HCT116 (cell line): ENCODE measurements at regions not wholly inside any gene's neighbourhood (a gene's known extent, or its start where the extent isn't known, plus 50 kb on each side); places are given as distances from the start of the nearest gene placed in this dataset.

Experiments used
- ATAC-seq: fragments of 200-7000 bp; cut with Tn5 transposase; 2 replicates; pipeline ENCODE4 v1.9.1; 2020; ENCODE audit warnings: mild to moderate bottlenecking, moderate library complexity
- BruUV-seq: library from RNA; stranded (reverse); fragments of 400-500 nt; replicated peaks from 2 replicates; lab custom pipeline; 2021; lab: Mats Ljungman, UMichigan
- CTCF ChIA-PET: fragments of 300-600 bp; sonication (Branson Sonifier 250); formaldehyde crosslinking; loops from one replicate; lab custom pipeline; 2021; ENCODE audit warnings: antibody characterized with exemption; lab: Charles Lee
- POLR2A ChIA-PET: fragments of 300-600, 350-600 bp; sonication (Branson Sonifier 250); formaldehyde crosslinking; loops from one replicate; lab custom pipeline; 2021; ENCODE audit warnings: antibody characterized with exemption; lab: Charles Lee
- RAD21 ChIA-PET, 2 experiments: fragments of 300-600 bp; sonication (Branson Sonifier 250); formaldehyde crosslinking; loops; one replicate each; lab custom pipeline; 2023; ENCODE audit warnings: low total read pairs in 2 of 2; ENCODE audit not compliant: uncharacterized antibody in 2 of 2, unreplicated experiment in 2 of 2, low non-redundant PET in 1 of 2; lab: Charles Lee
- DNase-seq: peaks from one replicate; pipeline ENCODE4 v3.0.0-alpha.2; 2010; ENCODE audit warnings: low read depth, low spot score
- H2AFZ ChIP-seq: fragments of 200-600 bp; shearing (Covaris generic), sonication (generic); 2 replicates; pipeline ENCODE4 v1.6.1; 2017; ENCODE audit warnings: low read depth, mixed run types, mixed read lengths, antibody characterized with exemption, low read length; ENCODE audit not compliant: poor library complexity, severe bottlenecking
- H3K27ac ChIP-seq: 2 replicates; pipeline ENCODE4 v1.5.1; 2012; ENCODE audit warnings: low read depth, low read length
- H3K27me3 ChIP-seq: fragments of 200-600 bp; sonication (generic); 2 replicates; pipeline ENCODE4 v1.6.1; 2016; ENCODE audit warnings: mixed run types, low read length, mixed read lengths; ENCODE audit not compliant: insufficient read depth
- H3K36me3 ChIP-seq, 2 experiments: fragments of 200-500 bp in 1 of 2; fragments of 200-600 bp in 1 of 2; sonication (Bioruptor generic) in 1 of 2; sonication (generic) in 1 of 2; 2 replicates each; pipeline versions ENCODE4 v1.5.1 to v1.6.1; 2014 to 2016; ENCODE audit warnings: low read length in 2 of 2, inconsistent platforms in 1 of 2, mixed read lengths in 1 of 2, mixed run types in 1 of 2; ENCODE audit not compliant: insufficient read depth in 2 of 2, control insufficient read depth in 1 of 2
- H3K4me1 ChIP-seq, 2 experiments: fragments of 200-600 bp in 1 of 2; sonication (generic) in 1 of 2; 2 replicates each; pipeline versions ENCODE4 v1.5.1 to v1.6.1; 2012 to 2017; ENCODE audit warnings: low read length in 2 of 2, inconsistent platforms in 1 of 2, mild to moderate bottlenecking in 1 of 2, mixed read lengths in 1 of 2, mixed run types in 1 of 2, moderate library complexity in 1 of 2; ENCODE audit not compliant: insufficient read depth in 2 of 2, control insufficient read depth in 1 of 2
- H3K4me2 ChIP-seq: fragments of 200-600 bp; sonication (generic); 2 replicates; pipeline ENCODE4 v1.6.1; 2017; ENCODE audit warnings: mixed run types, low read length, mixed read lengths
- H3K4me3 ChIP-seq, 2 experiments: fragments of 200-600 bp in 1 of 2; sonication (generic) in 1 of 2; replicated peaks in 1 of 2; 2 replicates each; pipeline ENCODE4 v1.5.1; 2011 to 2016; ENCODE audit warnings: low read length in 2 of 2, control low read depth in 1 of 2, low read depth in 1 of 2, mild to moderate bottlenecking in 1 of 2, mixed read lengths in 1 of 2, mixed run types in 1 of 2
- H3K79me2 ChIP-seq: fragments of 200-600 bp; sonication (generic); 2 replicates; pipeline ENCODE4 v1.6.1; 2017; ENCODE audit warnings: mild to moderate bottlenecking, mixed run types, low read length, moderate library complexity, mixed read lengths; ENCODE audit not compliant: insufficient read depth
- H3K9ac ChIP-seq: fragments of 200-600 bp; sonication (generic); 2 replicates; pipeline ENCODE4 v1.6.1; 2016; ENCODE audit warnings: low read length, mixed read lengths
- H3K9me2 ChIP-seq: fragments of 200-600 bp; sonication (generic), shearing (Covaris generic); 2 replicates; pipeline ENCODE4 v1.6.1; 2017; ENCODE audit warnings: mixed run types, mild to moderate bottlenecking, moderate library complexity; ENCODE audit not compliant: insufficient read depth
- H3K9me3 ChIP-seq, 2 experiments: fragments of 200-500 bp in 1 of 2; fragments of 200-600 bp in 1 of 2; sonication (Bioruptor generic) in 1 of 2; sonication (generic) in 1 of 2; 2 replicates each; pipeline ENCODE4 v1.6.1; 2014 to 2017; ENCODE audit warnings: low read length in 2 of 2, mixed read lengths in 2 of 2, inconsistent platforms in 1 of 2, low read depth in 1 of 2, mild to moderate bottlenecking in 1 of 2, mixed run types in 1 of 2, moderate library complexity in 1 of 2; ENCODE audit not compliant: control insufficient read depth in 1 of 2, insufficient read depth in 1 of 2
- H4K20me1 ChIP-seq: fragments of 200-600 bp; sonication (generic), shearing (Covaris generic); 2 replicates; pipeline ENCODE4 v1.6.1; 2017; ENCODE audit warnings: mixed run types, mild to moderate bottlenecking, moderate library complexity; ENCODE audit not compliant: insufficient read depth
- CBX3 ChIP-seq: IDR thresholded peaks from 2 replicates; pipeline ENCODE4 v1.6.1; 2012; ENCODE audit warnings: low read depth
- CEBPB ChIP-seq: IDR thresholded peaks from 2 replicates; pipeline ENCODE4 v1.6.1; 2012; ENCODE audit warnings: low read depth
- EGR1 ChIP-seq: IDR thresholded peaks from 2 replicates; pipeline ENCODE4 v1.6.1; 2012; ENCODE audit warnings: low read depth
- ELF1 ChIP-seq: IDR thresholded peaks from 2 replicates; pipeline ENCODE4 v1.6.1; 2012; ENCODE audit warnings: low read depth, borderline replicate concordance
- JUND ChIP-seq: IDR thresholded peaks from 2 replicates; pipeline ENCODE4 v1.6.1; 2012
- POLR2A ChIP-seq: IDR thresholded peaks from 2 replicates; pipeline ENCODE4 v1.7.0; 2011; ENCODE audit warnings: borderline replicate concordance; ENCODE audit not compliant: insufficient read depth, insufficient read length; ENCODE audit errors: extremely low read depth
- RAD21 ChIP-seq: IDR thresholded peaks from 2 replicates; pipeline ENCODE4 v1.6.1; 2012; ENCODE audit warnings: low read depth, mild to moderate bottlenecking
- YY1 ChIP-seq: IDR thresholded peaks from 2 replicates; pipeline ENCODE4 v1.6.1; 2011; ENCODE audit warnings: low read length, low read depth, moderate library complexity, mild to moderate bottlenecking; ENCODE audit not compliant: insufficient replicate concordance; ENCODE audit errors: extremely low read depth
- intact Hi-C: fragments of 100-400 bp; cut with micrococcal nuclease; formaldehyde crosslinking; loops from 2 replicates; pipeline ENCODE4 v1.10.0; 2022
- TF ChIP-seq, protein P1 (sequence below), 3 experiments: fragments of 200-600 bp in 1 of 3; sonication (generic) in 1 of 3; IDR thresholded peaks in 2 of 3; conservative IDR thresholded peaks in 1 of 3; 2 replicates each; pipeline ENCODE4 v1.5.1; 2012 to 2017; ENCODE audit warnings: low read depth in 2 of 3, low read length in 2 of 3, antibody characterized with exemption in 1 of 3, borderline replicate concordance in 1 of 3, control low read depth in 1 of 3, mild to moderate bottlenecking in 1 of 3, mixed read lengths in 1 of 3, mixed run types in 1 of 3, moderate library complexity in 1 of 3; ENCODE audit not compliant: insufficient read depth in 1 of 3
- TF ChIP-seq, protein P2 (sequence below): IDR thresholded peaks from 2 replicates; pipeline ENCODE4 v1.6.1; 2012; ENCODE audit warnings: low read depth

DNA sequence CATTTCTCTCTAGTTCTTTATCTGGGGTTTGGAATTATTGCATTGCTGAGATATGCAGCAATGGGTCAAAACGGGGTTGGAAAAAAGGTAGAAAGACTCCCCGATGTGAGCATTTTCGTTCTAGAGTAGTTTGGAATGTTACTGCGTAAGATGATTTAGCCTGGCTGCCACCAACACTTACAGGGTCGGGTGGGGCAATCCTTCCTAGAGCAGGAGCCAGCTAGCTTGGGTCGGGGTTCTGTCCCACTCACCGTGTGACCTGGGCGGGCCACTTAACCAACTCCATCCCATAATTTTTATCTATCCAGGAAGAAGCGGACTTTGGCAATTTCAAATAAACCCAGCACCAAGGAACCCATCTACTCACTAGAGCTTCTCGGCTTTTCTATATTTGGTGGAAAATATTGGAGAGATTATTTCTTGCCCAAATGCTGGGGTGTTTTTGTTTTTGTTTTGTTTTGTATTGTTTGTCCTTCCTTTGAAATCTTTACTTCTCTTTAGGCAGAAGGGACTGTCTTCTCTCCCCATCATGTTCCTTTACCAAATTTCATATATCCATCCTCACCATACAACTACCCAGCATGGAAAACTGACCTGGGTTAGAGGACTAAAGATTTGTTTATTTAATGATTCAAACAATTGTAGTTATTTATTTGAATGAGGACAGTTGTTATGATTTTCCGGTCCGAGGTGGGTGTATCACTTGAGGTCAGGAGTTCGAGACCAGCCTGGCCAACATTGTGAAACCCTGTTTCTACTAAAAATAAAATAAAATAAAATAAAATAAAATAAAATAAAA, 72.4 kb downstream of the GPX5 start:
- Histone ChIP-seq H3K79me2 (no peaks in the 10 kb centered on the region), H3K27ac (peak overlapping the region; percentile 72), H3K9me2 (no peaks in the 10 kb centered on the region), H3K27me3 (no peaks in the 10 kb centered on the region), H3K9me3 (no peaks in the 10 kb centered on the region), H2AFZ (peak overlapping the region; percentile 92), H3K4me3 (peak overlapping the region; percentile 38 to 57)
- ChIA-PET RAD21 (no interaction called here), POLR2A (interaction anchor here (0.7 to 1.2 kb wide), 2 partner anchors 9 to 82 kb away, joined by 3 to 4 read pairs; no protein-coding TSS in a partner anchor)
- ATAC-seq (peak; percentile 69), DNase-seq (peak; percentile 42)
- intact Hi-C loops, result loop anchor here (5.0 kb wide), 3 partner anchors 56 to 1441 kb away; no protein-coding TSS in a partner anchor
- TSS peak; percentile 39 for BruUV-seq
- TF ChIP-seq CEBPB, result peak; percentile 13; the same call in 1 of the 2 replicates
- peak; percentile 73 for TF ChIP-seq ELF1
- TF ChIP-seq POLR2A, result no peak
- TF ChIP-seq EGR1, result peak; percentile 44; the same call in 1 of the 2 replicates
- TF ChIP-seq, all 23 proteins: peak for 3
- Histone ChIP-seq H4K20me1 (no peaks in the 10 kb centered on the region), H3K4me2 (peak overlapping the region; percentile 84), H3K4me1 (peaks cover 9 to 31% of the 10 kb centered on the region in 2 experiments; a peak in 3 of 4 replicates), H3K9ac (peak overlapping the region; percentile 59), H3K36me3 (no peaks in the 10 kb centered on the region)
- CTCF ChIA-PET, result interaction anchor here (1.0 kb wide), 1 partner anchor 9 kb away, joined by 4 read pairs; no protein-coding TSS in a partner anchor

DNA sequence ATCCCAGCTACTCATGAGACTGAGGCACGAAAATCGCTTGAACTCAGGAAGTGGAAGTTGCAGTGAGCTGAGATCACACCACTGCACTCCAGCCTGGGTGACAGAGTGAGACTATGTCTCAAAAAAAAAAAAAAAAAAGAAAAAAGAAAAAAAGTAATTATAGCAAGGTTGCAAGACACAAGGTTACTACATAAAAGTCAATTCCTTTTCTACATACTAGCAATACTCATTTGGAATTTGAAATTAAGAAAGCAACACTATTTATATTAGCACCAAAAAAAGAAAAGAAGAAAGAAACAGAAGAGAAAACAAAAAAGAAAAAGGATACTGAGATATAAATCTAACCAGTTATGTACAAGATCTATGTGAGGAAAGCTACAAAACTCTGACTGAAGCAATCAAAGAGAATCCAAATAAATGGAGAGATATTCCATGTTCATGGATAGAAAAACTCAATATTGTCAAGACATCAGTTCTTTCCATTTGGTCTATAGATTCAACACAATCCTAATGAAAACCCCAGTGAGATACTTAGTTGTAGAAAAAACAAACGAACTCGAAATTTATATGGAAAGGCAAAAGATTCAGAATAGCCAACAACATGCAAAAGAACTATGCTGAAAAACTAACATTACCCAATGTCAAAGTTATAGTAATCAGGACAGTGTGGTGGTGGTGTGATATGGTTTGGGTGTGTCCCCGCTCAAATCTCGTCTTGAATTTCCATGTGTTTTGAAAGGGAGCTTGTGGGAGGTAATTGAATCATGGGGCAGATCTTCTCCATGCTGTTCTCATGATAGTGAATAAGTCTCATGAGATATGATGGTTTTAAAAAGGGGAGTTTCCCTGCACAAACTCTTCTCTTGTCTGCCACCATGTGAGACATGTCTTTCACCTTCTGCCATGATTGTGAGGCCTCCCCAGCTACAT, 73.3 kb downstream of the GPX5 start:
- Histone ChIP-seq H3K4me1 (peaks cover 9 to 35% of the 10 kb centered on the region in 2 experiments; a peak in 3 of 4 replicates), H2AFZ (peak overlapping the region; percentile 69), H3K27ac (peak overlapping the region; percentile 72; the same call in 1 of the 2 replicates), H3K27me3 (no peaks in the 10 kb centered on the region), H3K9me2 (no peaks in the 10 kb centered on the region), H3K9me3 (no peaks in the 10 kb centered on the region), H3K4me2 (peak overlapping the region; percentile 84), H3K36me3 (no peaks in the 10 kb centered on the region), H4K20me1 (no peaks in the 10 kb centered on the region), H3K4me3 (peak overlapping the region in 1 of 2 experiments; percentile 38; a peak in 3 of 4 replicates), H3K79me2 (no peaks in the 10 kb centered on the region), H3K9ac (no peak overlapping the region)
- ATAC-seq, result no peak
- intact Hi-C loops, result loop anchor here (5.0 kb wide), 3 partner anchors 57 to 1442 kb away; no protein-coding TSS in a partner anchor
- no TSS peak for BruUV-seq
- ChIA-PET POLR2A (interaction anchor here (0.7 kb wide), 1 partner anchor 83 kb away, joined by 4 read pairs; no protein-coding TSS in a partner anchor), RAD21 (no interaction called here), CTCF (no interaction called here)
- no peak for DNase-seq
- TF ChIP-seq, protein P1, sequence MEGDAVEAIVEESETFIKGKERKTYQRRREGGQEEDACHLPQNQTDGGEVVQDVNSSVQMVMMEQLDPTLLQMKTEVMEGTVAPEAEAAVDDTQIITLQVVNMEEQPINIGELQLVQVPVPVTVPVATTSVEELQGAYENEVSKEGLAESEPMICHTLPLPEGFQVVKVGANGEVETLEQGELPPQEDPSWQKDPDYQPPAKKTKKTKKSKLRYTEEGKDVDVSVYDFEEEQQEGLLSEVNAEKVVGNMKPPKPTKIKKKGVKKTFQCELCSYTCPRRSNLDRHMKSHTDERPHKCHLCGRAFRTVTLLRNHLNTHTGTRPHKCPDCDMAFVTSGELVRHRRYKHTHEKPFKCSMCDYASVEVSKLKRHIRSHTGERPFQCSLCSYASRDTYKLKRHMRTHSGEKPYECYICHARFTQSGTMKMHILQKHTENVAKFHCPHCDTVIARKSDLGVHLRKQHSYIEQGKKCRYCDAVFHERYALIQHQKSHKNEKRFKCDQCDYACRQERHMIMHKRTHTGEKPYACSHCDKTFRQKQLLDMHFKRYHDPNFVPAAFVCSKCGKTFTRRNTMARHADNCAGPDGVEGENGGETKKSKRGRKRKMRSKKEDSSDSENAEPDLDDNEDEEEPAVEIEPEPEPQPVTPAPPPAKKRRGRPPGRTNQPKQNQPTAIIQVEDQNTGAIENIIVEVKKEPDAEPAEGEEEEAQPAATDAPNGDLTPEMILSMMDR (IDR thresholded peaks at IDR 0.05 in 2 of 3, conservative IDR thresholded peaks at IDR 0.05 in 1 of 3; ENCODE audit: borderline replicate concordance in 1 of 3, insufficient read depth in 1 of 3, low read depth in 2 of 3, low read length in 2 of 3), result no peak
- TF ChIP-seq CBX3 (no peak), JUND (no peak), YY1 (no peak), RAD21 (no peak), POLR2A (no peak)
- TF ChIP-seq, protein P2, sequence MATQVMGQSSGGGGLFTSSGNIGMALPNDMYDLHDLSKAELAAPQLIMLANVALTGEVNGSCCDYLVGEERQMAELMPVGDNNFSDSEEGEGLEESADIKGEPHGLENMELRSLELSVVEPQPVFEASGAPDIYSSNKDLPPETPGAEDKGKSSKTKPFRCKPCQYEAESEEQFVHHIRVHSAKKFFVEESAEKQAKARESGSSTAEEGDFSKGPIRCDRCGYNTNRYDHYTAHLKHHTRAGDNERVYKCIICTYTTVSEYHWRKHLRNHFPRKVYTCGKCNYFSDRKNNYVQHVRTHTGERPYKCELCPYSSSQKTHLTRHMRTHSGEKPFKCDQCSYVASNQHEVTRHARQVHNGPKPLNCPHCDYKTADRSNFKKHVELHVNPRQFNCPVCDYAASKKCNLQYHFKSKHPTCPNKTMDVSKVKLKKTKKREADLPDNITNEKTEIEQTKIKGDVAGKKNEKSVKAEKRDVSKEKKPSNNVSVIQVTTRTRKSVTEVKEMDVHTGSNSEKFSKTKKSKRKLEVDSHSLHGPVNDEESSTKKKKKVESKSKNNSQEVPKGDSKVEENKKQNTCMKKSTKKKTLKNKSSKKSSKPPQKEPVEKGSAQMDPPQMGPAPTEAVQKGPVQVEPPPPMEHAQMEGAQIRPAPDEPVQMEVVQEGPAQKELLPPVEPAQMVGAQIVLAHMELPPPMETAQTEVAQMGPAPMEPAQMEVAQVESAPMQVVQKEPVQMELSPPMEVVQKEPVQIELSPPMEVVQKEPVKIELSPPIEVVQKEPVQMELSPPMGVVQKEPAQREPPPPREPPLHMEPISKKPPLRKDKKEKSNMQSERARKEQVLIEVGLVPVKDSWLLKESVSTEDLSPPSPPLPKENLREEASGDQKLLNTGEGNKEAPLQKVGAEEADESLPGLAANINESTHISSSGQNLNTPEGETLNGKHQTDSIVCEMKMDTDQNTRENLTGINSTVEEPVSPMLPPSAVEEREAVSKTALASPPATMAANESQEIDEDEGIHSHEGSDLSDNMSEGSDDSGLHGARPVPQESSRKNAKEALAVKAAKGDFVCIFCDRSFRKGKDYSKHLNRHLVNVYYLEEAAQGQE, result no peak
